HEK293 (cell line): ENCODE measurements at regions not wholly inside any gene's neighbourhood (a gene's known extent, or its start where the extent isn't known, plus 50 kb on each side); places are given as distances from the start of the nearest gene placed in this dataset.

ENCODE experiments used
- YY1 ChIP-seq: fragments of 450-650 bp; formaldehyde crosslinking; IDR thresholded peaks from 2 replicates; pipeline ENCODE4 v1.5.1; 2018; ENCODE audit warnings: missing biosample characterization, missing genetic modification characterization
- TF ChIP-seq, protein P1 (sequence below): fragments of 450-650 bp; formaldehyde crosslinking; IDR thresholded peaks from 2 replicates; pipeline ENCODE4 v1.5.1; 2016; ENCODE audit warnings: missing biosample characterization, missing genetic modification characterization

DNA sequence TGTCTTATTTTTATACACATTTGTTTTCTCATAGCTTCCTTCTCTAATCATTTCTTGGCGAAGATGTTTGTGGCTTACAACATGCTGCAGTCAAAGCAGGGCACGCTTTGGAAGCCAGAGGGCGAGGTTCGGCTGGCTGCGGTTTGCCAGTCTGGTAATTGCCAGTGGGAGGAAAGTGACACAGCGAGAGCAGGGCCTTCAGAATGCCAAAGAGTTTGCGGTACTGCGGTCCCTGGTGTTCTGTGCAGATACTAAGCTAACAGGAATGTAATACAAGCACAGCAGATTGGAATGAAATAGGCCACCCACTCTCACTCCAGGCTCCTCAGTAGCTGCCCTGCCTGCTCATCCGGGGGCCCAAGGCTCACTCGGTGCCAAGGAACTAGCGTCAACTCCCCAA lies 58.7 kb upstream of the TGM3 start:
- TF ChIP-seq YY1, result no peak
- TF ChIP-seq, protein P1, sequence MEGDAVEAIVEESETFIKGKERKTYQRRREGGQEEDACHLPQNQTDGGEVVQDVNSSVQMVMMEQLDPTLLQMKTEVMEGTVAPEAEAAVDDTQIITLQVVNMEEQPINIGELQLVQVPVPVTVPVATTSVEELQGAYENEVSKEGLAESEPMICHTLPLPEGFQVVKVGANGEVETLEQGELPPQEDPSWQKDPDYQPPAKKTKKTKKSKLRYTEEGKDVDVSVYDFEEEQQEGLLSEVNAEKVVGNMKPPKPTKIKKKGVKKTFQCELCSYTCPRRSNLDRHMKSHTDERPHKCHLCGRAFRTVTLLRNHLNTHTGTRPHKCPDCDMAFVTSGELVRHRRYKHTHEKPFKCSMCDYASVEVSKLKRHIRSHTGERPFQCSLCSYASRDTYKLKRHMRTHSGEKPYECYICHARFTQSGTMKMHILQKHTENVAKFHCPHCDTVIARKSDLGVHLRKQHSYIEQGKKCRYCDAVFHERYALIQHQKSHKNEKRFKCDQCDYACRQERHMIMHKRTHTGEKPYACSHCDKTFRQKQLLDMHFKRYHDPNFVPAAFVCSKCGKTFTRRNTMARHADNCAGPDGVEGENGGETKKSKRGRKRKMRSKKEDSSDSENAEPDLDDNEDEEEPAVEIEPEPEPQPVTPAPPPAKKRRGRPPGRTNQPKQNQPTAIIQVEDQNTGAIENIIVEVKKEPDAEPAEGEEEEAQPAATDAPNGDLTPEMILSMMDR (tag by site-specific recombination), result no peak
